ENCODE measurements at regions not wholly inside any gene's neighbourhood (a gene's known extent, or its start where the extent isn't known, plus 50 kb on each side); places are given as distances from the start of the nearest gene placed in this dataset.
"Not testable (repeated sequence)": the region's sequence is repeated elsewhere in the genome, so short reads cannot be mapped to it uniquely, and the experiment has no call there.

DNA sequence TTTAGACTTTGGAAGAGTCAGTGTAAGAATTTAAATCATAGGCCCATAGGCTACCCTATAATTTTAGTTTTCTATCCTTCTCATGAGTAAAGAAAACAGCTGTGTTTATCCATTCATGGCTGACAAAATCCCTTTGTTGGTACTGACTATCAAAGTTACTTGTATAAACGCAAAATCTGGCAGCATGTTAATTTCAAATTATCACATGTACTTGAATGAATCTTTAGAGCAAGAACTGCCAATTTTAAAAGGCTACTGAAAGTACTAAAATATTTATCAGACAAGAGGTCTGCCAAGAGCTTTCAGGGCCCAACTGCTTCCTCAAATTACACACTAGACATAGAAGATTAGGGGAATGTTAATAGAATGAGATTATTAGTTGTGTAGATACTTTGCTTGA lies 66.6 kb downstream of the MYL12B start:
- no peak for DNase-seq

- no peak for DNase-seq
These were observed 67.5 kb downstream of the MYL12B start for GRCh38 chr18:3329471-3329870.

DNA sequence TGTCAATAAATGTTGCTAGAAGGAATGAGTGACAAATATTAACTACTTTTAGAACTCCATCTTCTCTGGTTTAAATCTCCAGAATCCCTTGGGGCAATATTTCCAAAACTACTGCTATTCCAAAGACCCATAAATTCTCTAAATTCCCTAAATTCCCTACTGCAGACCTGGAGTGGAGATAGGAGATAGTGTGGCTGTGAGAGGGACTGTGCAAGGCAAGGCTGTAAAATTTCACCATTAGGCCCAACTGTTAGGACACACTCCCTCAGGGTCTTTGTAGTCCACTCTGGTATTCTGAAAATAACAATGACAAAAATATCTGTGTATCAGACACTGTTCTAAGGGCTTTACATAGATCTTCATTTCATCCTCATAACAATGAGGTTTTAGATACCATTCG lies 67.9 kb downstream of the MYL12B start:
- no peak for DNase-seq

GRCh38 chr18:3330622-3331021 lies 68.7 kb downstream of the MYL12B start:
- peak; percentile 90 for DNase-seq

DNA sequence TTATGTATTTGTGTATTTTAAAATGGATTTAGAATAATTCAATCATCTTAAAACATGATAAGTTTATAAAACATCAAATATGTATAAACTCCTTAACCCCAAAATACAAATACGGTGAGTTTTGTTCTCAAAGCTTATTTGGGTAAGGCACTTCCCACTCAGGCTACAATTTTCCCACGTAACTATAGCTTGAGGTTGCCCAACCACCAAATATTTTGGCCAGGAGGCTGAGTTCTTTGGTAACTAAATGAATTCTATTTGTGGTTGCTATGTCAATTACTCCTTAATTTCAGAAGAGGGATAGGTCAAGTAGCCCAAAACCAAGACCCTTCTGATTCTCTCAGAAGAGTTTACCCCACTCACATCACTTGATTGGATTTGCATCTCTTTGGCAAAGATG lies 70.4 kb downstream of the MYL12B start:
- DNase-seq = no peak

GRCh38 chr18:3333056-3333720 lies 71.3 kb downstream of the MYL12B start:
- DNase-seq = no peak

DNA sequence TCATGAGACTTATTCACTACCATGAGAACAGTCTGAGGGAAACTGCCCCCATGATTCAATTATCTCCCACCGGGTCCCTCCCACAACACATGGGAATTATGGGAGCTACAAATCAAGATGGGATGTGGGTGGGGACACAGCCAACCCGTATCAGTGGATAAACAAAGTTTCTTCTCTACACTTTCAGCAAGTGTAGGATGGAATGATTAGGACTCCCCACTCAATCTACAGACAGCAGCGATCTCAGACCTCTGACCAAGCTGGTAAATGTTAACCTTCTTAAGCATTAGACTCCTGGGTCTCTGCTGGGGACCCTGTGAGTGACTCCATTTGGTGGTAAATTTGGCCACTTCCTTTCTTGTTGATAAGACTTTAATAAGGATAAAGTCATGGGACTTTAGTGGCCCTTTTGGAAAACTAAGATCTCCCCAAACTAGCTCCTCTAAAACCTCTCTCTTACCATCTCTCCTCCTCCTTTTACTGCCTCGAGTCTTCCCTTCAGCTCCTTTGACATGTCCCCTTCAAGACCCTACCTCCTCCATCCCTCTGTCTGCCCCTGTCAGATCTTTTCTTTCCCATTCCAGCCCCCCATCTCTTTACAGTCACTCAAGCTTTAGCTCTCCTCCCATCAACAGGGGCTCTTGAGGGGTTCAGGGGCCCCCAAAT lies 71.9 kb downstream of the MYL12B start:
- DNase-seq = no peak

- DNase-seq = no peak
These were observed 78.2 kb downstream of the MYL12B start for GRCh38 chr18:3340015-3340681.

- DNase-seq = no peak
These were observed 78.8 kb downstream of the MYL12B start for GRCh38 chr18:3340682-3341097.

DNA sequence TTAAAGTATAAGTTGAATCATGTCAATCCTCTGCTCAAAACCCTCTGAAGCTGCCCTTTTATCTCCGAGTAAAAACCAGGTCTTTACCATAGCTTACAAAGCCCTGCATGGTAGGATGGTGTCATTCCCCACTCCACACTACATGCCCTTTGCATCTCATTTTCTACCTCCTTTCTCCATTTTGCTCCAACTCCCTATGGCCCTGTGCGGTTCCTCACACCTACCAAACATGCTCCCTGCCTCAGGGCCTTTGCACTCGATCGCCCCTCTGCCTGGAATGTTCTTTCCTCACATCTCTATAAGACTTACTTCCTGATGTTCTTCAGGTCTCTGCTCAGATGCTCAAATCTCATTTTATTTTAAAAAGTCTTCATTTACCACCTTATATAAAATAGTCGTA lies 80.7 kb downstream of the MYL12B start:
- DNase-seq = no peak

- no peak for DNase-seq
These were observed 83.5 kb downstream of the MYL12B start for GRCh38 chr18:3345452-3345851.

GRCh38 chr18:3345885-3346284 lies 84.0 kb downstream of the MYL12B start:
- DNase-seq = no peak

- DNase-seq = no peak
These were observed 84.6 kb downstream of the MYL12B start for GRCh38 chr18:3346487-3346886.

DNA sequence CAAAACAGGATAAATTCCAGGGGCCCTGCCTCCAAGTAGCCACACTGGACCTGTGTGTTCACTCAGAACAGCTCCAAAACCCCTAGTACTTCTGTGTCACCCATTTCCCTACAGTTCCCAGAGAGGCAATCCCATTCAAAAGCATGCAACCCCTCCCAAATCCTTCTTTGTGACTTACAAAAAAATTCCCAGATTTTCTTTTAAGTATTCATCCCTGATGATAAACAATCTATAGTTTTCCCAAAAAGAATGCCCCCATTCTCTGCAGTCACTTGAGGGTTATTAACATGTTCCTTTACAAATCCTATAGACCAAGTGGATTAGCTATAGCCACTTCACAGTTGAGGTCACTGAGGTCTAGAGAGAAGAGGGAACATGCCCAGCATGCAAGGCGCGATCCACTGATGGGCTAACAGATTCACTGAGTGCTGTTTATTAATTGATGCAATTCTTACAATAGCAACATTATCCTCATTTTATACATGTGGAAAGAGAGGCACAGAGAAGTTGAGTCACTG lies 85.4 kb downstream of the MYL12B start:
- DNase-seq = no peak

DNA sequence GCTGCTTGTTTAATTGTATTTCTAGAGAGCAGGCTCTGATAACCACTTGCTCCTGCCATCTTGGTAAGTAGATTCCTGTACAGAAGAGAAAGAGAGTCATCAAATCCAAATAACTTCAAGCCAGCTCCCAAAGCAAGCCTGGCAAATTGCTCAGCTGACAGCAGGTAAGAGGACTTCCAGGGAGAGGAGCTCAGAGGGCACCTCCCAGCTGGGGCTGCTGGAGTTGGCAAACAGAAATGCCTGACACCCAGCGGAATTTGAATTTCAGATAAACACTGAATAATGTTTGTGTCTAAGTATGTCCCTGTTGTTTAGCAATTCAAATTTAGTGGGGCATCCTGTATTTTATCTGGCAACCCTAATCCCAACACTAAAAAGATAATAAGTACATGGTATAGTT lies 86.2 kb downstream of the MYL12B start:
- DNase-seq = peak; percentile 85

- not testable (repeated sequence) for DNase-seq
These were observed 87.3 kb downstream of the MYL12B start for GRCh38 chr18:3349046-3349841.

- DNase-seq = no peak
These were observed 88.1 kb downstream of the MYL12B start for GRCh38 chr18:3350021-3350420.

- DNase-seq = peak; percentile 5
These were observed 88.9 kb downstream of the MYL12B start for GRCh38 chr18:3350566-3351527.

DNA sequence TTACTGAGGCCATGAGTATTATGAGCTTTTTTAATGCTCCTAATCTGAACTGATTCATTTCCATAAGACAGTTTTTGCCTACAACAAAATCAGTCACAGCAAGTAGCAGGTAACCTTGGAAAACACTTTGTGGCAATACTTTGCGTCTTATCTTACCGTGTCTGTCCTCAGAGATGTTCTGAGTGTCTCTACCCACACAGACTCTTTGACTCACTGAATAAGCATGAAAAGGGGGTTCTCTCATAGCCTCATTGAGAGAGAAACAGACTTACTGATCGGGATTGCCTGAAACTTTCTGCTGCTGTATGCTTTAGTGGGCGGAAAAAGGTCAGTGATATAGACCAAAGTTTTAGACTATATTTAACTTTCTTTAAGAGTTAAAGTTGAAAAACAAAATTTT lies 92.6 kb downstream of the MYL12B start:
- DNase-seq = no peak

DNA sequence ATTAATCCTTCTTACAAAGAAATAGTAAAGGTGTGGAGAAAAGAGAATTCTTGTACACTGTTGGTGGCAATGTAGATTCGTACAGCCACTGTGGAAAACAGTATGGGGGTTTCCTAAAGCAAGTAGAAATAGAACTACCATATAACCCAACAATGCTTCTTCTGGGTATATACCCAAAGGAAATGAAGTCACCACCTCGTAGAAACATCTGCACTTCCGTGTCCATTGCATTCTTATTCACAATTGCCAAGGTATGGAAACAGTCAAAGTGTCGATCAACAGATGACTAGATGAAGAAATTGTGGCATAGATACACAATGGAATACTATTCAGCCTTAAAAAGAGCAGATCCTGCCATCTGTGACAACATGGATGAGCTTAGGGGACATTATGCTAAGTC lies 93.4 kb upstream of the TGIF1 start:
- DNase-seq = no peak

GRCh38 chr18:3357516-3357915 lies 92.5 kb upstream of the TGIF1 start:
- no peak for DNase-seq

- no peak for DNase-seq
These were observed 91.7 kb upstream of the TGIF1 start for GRCh38 chr18:3358310-3358709.

Data from NCI-H526 treated with DMSO at 0.1 percent for 48 hours (cell line).